Left lobe of liver (tissue), 2 donors: ENCODE measurements at regions not wholly inside any gene's neighbourhood (a gene's known extent, or its start where the extent isn't known, plus 50 kb on each side); places are given as distances from the start of the nearest gene placed in this dataset.
"Not testable (repeated sequence)": the region's sequence is repeated elsewhere in the genome, so short reads cannot be mapped to it uniquely, and the experiment has no call there.

Source experiments
- ATAC-seq: fragments of 200-7000 bp; cut with Tn5 transposase; one replicate; pipeline ENCODE4 v1.9.1; 2020; ENCODE audit warnings: mild to moderate bottlenecking, moderate library complexity
- DNase-seq: peaks from one replicate; pipeline ENCODE4 v3.0.0-alpha.2; 2020; ENCODE audit warnings: low spot score
- donor health status: DM: no; HTN: no; CAD: no; lungs with moderate emphysema.
- donor health status: DM: no; HTN: yes; CAD: no.

DNA sequence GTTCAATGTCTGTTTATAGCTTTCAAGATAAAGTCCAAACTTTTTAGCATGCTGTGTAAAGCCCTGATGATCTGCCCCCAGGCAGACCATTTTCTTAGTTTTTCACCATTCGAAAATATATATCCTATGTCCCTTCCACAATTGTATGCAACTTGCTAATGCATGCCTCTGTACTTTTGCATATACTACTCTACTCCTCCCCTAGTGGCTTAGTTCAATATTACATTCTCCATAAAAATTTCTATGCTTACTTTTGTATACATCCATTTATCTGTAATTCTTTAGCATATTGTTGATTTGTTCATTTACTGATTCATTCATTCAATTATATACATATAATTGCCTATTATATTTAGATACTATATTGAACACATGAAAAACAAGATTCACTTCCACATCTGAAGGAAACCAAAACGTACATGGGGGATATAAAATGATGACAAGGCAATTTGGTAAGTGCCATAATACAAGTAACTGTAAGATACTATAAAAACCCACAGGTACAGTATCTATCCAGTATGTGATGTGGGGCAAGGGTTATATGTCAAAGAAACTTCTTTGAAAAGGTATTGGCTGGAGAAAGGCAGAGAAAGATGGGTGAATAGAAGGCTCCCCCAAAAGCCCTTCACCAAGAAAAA lies 902.5 kb downstream of the FAM133A start:
- no peak for DNase-seq
- no peak for ATAC-seq

DNA sequence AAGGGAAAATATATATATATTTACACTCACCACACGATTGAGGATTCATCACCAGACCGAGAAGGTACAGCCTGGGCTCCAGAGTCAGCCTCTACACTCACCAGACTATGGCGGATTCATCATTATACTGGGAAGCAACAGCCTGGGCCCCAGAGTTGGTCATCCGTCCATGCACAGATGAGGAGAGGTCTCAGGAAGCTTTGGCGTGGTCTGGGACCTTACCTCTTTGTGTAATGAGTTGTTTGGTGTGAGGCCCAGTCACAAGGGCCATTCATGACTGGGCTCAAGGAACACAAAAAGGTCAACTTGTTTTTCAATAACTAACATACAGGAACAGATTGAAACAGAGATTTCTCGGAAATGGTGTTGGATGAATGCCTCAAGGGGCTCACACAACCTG lies 926.1 kb downstream of the FAM133A start:
- DNase-seq = no peak
- no peak for ATAC-seq

DNA sequence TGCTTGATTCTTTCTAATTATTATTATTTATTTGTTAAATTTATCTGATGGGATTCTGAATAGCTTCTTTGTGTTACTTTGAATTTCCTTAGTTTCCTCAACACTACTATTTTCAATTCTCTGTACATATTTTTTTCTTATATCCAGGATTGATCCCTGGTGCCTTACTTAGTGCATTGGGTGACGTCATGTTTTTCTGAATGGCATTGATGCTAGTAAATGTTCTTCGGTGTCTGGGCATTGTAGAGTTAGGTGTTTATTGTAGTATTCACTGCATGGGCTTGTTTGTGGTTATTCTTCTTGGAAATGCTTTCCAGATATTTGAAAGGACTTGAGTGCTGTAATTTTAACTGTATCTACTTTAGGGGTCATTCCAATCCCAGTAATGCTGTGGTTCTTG lies 938.1 kb downstream of the FAM133A start:
- DNase-seq (no peak), ATAC-seq (no peak)

DNA sequence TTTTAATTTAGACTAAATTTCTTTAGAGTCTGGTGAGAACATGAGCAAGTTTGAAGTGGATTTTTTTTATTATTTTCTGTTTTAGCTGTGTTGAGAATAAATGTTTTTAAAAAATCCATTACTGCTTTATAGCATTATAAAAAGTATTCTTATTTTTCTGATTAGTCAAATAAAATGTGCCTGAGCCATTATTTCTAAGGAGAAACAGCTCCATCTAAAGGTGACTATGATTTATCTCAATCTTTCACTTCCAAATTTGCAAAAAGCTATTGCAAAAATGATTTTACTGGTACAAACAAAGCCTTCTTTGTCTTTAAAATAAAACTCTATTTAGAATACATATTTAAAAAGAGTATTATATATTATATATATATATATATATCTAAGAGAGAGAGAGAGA lies 959.2 kb downstream of the FAM133A start:
- ATAC-seq (no peak), DNase-seq (no peak)

DNA sequence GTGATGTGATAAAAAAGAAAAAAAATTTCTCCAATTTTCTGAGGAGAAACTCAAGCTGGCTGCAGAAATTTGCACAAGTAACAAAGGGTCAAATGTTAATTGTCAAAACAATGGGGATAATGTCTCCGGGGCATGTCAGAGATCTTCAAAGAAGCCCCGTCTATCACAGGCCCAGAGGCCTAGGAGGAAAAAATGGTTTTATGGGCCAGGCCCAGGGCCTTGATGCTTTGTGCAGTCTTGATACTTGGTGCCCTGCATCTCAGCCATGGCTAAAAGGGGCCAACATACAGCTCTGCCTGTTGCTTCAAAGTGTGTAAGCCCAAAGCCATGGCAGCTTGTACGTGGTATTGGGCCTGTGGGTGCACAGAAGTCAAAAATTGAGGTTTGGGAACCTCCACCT lies 961.0 kb downstream of the FAM133A start:
- no peak for ATAC-seq

DNA sequence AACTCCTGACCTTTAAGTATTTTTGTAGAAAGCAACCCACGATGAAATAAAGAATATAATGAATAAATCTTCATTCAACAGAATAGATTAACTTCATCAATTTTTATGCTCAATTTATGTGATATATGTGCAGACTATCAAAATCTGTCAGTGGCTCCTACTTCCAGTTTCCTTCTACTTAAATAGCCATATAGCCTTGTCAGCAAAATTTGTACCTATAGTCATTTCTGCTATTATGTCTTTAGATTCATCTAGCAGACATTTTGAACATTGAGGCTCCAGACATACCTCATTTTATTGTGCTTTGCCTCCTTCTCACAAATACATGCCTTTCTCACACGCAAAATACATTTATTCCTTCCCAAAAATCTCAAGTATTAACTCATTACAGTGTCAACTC lies 971.7 kb downstream of the FAM133A start:
- ATAC-seq (no peak), DNase-seq (no peak)

More for the DNA sequence above, 961.0 kb downstream of the FAM133A start:
- no peak for DNase-seq

DNA sequence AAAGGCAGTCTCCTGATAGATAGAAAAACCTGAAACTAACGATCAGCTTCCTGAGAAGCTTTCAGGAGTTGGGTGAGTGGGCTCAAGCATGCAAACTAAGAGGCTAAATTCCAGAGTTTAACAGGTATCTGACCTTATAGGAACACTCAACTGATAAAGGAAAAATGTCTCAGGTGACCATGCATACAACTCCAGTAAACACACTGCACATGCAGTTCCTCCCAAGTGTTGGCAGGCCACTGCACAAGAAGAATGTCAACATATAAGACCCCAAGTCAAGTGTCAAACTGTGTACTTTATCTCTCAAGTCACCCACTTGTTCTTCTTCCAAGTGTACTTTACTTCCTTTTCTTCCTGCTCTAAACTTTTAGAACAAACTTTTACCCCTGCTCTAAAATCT lies 981.2 kb downstream of the FAM133A start:
- no peak for ATAC-seq
- DNase-seq = no peak

DNA sequence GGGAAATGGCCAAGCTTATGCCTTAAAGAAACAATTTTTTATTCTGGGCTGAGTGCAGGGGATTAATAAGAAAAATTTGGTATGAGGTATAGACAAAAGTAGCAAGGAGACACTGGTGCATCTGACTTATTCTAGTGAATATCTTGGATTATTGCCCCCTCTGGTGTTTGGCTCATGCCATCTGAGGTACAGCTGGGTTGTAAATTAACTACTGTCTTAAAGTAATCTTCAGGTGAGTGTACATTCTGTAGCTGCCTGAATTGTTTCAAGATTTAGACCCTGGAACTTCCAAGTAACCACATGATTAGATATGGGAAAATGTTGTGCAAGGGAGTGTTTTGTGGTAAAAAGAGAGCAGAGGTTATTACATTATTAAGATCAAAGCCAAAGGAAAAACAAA lies 988.7 kb downstream of the FAM133A start:
- DNase-seq = no peak
- ATAC-seq = no peak

DNA sequence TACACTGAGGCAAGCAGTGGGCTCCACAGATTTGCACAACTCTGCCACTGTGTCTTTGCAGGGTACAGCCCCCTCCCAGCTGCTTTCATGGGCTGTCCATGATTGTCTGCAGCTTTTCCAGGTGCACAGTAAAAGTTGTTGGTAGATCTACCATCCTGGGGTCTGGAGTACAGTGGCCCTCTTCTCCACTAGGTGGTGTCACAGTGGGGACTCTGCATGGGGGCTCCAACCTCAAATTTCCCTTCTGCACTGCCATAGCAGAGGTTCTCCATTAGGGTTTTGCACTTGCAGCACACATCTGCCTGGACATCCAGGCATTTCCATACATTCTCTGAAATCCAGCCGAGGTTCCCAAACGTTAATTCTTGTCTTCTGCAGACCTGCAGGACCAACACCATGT lies 1002.3 kb downstream of the FAM133A start:
- no peak for DNase-seq
- no peak for ATAC-seq

DNA sequence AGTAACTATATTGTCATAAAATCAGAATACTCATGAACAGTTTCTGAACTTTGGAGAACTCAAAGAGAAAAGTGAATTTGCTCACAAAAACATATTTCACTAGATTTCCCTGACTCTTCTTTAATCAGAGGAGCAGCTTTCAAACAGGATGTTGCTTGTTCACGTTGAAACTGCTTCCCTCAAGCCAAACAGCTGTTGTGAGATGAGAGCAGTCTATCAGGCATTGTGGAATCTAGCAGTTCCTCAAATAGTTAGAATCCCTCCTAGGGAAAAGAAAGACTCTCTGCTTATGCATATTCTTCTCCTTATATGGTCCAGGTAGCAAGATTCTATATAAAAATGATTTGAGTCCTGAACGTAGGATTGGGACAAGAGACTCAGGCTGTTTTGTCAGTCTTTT lies 1012.1 kb downstream of the FAM133A start:
- DNase-seq (no peak), ATAC-seq (no peak)

DNA sequence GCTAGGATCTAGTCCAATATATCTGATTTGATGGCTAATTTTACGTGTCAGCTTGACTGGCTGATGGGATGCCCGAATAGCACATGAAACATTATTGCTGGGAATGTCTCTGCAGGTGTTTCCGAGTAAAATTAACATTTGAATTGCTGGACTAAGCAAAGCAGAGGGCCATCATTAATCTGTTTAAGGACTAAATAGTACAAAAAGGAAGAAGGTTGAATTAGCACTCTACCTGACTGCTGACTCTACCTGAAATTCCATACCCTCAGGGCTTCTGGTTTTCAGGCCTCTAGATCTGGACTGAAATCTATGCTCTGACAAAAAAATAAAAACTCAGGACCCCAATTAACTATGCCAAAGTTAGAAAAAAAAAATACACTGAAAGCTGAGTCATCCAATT lies 1021.9 kb downstream of the FAM133A start:
- DNase-seq (no peak), ATAC-seq (no peak)

DNA sequence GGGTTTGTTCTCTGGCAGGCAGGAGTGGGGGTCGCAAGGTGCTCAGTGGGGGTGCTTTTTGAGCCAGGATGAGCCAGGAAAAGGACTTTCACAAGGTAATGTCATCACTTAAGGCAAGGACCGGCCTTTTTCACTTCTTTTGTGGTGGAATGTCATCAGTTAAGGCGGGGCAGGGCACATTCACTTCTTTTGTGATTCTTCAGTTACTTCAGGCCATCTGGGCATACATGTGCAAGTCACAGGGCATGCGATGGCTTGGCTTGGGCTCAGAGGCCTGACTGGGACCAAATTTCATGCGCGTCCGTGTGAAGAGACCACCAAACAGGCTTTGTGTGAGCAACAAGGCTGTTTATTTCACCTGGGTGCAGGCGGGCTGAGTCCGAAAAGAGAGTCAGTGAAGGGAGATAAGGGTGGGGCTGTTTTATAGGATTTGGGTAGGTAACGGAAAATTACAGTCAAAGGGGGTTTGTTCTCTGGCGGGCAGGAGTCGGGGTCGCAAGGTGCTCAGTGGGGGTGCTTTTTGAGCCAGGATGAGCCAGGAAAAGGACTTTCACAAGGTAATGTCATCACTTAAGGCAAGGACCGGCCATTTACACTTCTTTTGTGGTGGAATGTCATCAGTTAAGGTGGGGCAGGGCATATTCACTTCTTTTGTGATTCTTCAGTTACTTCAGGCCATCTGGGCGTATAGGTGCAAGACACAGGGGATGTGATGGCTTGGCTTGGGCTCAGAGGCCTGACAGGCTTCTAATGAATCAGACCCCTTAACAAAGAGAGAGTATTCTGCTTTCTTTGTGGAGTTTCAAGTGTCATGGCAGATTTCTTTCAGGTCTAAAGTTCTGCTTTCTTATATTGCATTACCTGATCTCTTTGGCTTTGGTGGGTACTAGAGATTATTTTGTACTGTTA lies 1030.6 kb downstream of the FAM133A start:
- not testable (repeated sequence) for ATAC-seq, DNase-seq

DNA sequence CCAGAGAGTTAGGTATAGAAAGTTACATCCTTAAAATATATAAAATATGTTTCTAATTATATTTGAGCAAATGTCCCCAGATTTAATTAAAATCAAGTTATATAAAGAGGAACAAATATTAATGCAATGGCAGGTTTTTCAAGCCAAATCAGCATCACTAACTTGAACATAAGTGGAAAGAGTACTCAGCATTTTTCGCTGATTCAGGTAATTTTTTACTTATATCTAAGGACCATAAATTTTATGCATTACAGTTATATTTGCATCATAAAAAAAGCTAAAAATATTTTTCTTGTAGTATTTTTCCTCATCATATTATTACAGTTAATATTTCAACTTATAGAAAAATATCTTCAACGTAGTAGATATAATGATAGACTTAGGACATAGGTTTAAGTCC lies 1047.4 kb downstream of the FAM133A start:
- DNase-seq = no peak
- no peak for ATAC-seq

DNA sequence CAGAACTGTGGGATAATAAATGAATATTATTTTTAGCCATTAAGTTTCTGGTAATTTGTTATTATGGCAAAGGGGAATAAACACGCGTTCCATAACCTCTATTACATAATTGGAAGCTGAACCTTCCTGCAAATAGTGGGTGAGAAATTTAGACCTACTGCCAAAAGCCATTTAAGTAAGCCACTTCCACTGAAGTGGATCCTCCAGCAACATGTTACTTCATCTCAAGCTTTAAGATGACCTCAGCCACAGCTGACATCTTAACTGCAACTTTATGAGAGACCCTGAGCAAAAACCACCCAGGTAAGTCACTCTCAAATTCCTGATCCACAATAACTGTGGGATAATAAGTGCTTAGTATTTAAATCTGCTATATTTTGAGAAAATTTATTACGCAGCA lies 1048.6 kb downstream of the FAM133A start:
- no peak for ATAC-seq
- DNase-seq = no peak

DNA sequence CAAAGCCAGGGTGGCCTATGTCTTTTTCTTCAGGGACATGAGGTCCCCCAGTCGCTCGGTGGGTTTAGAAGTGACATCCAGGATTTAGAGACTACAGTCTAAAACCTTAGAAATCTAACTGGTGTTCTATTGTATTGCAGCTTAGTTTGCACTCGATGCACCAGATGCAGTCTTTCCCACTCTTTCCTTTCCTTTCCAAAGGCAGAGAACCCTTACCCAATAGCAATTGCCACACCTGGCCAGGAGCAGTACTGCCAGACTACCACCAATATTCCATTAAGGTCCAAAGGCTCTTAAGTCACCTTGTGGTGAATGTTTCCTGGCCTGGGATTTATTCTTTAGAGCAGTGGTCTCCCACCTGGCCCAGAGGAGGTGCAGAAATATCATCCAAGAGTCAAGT lies 1068.8 kb downstream of the FAM133A start:
- DNase-seq (no peak), ATAC-seq (no peak)

DNA sequence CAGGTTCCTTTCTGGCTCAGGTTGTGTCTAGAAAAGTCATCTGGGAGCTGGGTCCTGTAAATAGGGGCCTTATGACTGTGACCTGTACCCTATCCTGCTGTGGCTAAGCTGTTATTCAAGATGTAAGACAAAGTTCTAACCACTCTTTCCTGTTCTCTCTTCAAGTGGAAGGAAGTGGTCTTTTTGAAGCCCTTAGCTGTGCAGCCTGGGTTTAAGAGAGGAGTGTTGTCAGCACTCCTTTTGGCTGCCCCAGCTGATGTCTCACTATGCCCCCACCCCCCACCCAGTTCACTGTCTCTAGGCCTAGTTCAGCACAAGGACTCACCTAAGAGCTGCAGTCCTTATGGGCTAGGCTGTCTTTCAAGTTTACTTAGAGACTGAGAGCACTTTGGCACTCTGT lies 1069.5 kb downstream of the FAM133A start:
- DNase-seq (no peak), ATAC-seq (no peak)

DNA sequence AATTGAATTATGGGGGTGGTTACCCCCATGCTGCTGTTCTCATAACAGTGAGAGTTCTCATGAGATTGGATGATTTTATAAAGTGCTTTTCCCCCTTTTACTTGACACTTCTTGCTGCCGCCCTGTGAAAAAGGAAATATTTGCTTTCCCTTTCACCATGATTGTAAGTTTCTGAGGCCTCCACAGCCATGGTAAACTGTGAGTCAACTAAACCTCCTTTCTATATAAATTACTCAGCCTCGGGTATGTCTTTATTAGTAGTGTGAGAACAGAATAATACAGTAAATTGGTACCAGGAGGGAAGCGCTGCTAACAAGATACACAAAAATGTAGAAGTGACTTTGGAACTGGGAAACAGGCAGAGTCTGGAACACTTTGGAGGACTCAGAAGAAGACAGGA lies 1070.8 kb downstream of the FAM133A start:
- DNase-seq (no peak), ATAC-seq (no peak)

DNA sequence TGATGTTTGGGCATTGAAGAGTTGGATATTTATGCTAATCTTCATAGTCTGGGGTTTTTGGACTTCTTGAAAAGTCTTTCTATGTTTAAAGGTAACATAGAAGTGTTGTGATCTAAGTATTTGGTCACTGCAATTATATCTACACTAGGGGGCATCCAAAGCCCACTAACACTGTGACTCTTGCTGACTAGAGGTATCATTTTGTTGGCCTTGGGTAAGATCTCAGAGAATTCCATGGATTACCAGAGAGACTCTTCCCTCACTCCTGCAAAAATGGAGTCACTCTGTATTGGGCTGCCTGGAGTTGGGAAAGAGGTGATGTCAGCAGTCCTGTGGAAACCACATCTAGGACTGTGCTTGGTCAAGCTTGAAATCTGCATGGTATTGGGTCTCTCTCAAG lies 1077.6 kb downstream of the FAM133A start:
- ATAC-seq (no peak), DNase-seq (no peak)

DNA sequence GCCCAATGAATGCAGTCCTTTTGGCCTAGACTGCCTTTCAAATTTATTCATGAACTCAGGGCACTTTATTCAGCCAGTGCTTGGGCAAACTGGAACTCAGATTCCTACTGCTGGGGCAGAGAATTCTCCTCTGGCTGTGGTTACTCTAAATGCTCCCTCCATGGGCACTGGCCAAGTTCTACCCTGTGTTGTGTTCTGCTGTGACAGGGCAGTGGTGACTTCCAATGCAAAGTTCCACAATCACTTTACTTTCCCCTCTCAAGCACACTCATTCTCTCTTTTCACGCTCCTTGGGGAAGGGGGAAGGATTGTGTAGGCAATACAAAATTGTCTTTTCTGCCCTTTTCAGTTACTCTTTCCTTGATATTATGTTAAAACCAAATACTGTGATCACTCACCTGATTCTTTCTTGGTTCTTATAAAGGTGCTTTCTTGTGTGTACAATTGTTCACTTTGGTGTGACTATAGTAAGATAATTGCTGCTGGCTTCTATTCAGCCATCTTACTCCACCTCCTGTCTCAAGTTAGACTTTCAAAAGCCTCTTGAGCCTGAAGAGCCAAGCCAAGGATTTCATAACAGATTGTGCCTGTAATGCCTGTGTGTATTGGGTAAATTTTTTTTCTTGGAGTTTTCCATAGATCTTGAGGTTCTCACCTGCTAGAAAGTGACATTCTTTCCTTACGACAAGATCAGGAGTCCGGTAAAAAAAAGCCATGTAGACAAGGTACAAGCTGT lies 1078.6 kb downstream of the FAM133A start:
- no peak for ATAC-seq

DNA sequence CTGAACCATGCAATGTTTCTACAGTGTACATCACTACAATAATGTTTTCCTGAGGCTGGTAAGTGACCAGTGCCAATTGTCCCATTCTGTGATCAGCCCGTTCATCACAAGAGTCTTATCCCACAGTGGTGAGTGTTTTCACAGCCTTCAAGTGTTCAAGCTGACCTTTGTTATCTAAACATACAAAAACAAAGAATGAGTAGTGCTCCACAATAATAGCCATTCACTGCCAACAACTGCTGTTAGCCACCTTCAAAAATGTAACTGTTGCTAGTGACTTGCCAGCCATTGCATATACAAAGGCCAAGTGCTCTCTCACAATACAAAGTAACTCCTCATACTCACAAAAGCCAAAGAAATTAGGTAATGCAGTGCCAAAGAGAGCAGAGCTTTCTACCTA lies 1084.1 kb downstream of the FAM133A start:
- DNase-seq = no peak
- no peak for ATAC-seq

More for the DNA sequence above, 1078.6 kb downstream of the FAM133A start:
- DNase-seq = no peak

DNA sequence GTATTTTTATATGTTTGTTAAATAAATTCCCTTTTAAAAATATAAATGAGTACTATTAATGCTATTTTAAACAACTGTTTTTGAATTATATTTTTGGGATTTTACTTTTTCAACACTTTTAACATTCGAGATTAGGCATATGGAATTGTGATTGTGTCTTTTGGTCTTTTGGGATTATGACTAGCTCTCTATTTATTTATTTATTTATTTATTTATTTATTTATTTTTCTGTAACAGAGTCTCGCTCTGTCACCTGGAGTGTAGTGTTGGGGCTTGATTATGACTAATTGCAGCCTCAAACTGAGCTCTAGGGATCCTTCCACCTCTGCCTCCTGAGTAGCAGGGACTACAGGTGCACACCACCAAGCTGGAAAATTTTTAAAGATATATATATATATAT lies 1101.6 kb downstream of the FAM133A start:
- ATAC-seq (no peak), DNase-seq (no peak)

DNA sequence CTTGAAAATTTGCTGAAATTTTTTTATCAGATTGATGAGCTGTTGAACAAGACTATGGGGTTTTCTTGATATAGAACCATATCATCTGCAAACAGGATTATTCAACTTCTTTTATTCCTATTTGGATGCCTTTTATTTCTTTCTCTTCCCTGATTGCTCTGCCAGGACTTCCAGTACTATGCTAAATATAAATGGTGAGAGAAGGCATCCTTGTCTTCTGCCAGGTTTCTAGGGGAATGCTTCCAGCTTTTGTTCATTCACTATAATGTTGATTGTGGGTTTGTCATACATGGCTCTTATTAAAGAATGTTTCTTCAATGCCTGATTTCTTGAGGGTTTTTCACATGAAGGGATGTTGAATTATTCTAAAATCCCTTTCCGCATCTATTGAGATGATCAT lies 1139.5 kb downstream of the FAM133A start:
- ATAC-seq = no peak

More for the DNA sequence above, 1139.5 kb downstream of the FAM133A start:
- DNase-seq = no peak
